Left ventricle myocardium inferior (tissue), 1 donor: ENCODE measurements at regions not wholly inside any gene's neighbourhood (a gene's known extent, or its start where the extent isn't known, plus 50 kb on each side); places are given as distances from the start of the nearest gene placed in this dataset.
"Not testable (repeated sequence)": the region's sequence is repeated elsewhere in the genome, so short reads cannot be mapped to it uniquely, and the experiment has no call there.

Experiments
- DNase-seq: peaks from one replicate; pipeline ENCODE4 v3.0.0-alpha.2; 2020
- H3K27ac ChIP-seq: fragments of 200-600 bp; replicated peaks from 2 replicates; pipeline ENCODE4 v1.8.0; 2021
- H3K27me3 ChIP-seq: fragments of 200-600 bp; 2 replicates; pipeline ENCODE4 v1.8.0; 2021; ENCODE audit warnings: low read depth
- H3K36me3 ChIP-seq: fragments of 200-600 bp; 2 replicates; pipeline ENCODE4 v1.8.0; 2021
- H3K4me1 ChIP-seq: fragments of 200-600 bp; 2 replicates; pipeline ENCODE4 v1.8.0; 2021
- H3K4me3 ChIP-seq: fragments of 200-600 bp; 2 replicates; pipeline ENCODE4 v1.8.0; 2021; ENCODE audit warnings: mild to moderate bottlenecking, moderate library complexity
- H3K9me3 ChIP-seq: fragments of 200-600 bp; replicated peaks from 2 replicates; pipeline ENCODE4 v1.8.0; 2021
- intact Hi-C: fragments of 100-400 bp; cut with micrococcal nuclease; formaldehyde crosslinking; loops from one replicate; pipeline ENCODE4 v1.11.0; 2022
- TF ChIP-seq, protein P1 (sequence below): fragments of 200-600 bp; IDR thresholded peaks from 2 replicates; pipeline ENCODE4 v1.8.0; 2021; ENCODE audit warnings: antibody characterized with exemption, mild to moderate bottlenecking, borderline replicate concordance
- donor health status: DM: no; HTN: yes; CAD: no; lungs with severe emphysema.

DNA sequence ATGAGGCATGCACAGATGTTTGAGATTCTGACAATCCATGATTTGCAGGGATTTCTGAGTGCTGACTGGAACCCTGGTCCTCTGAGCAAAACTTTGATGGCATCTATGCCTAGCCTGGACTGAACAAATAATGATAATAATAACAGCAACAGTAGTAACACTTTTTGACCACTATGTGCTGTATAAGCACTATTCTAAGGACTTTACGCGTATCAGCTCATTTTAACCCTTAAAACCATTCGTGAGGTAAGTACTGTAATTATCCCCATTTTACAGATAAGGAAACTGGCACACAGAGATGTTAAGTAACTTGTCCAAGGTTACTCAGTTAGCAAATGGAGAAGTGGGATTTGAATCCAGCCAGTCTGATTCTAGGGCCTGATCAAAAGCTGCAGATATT, 168.4 kb downstream of the C11orf91 start:
- H3K4me1 ChIP-seq, result no peaks in the 10 kb centered on the region
- no peak overlapping the region for H3K4me3 ChIP-seq
- peaks cover 11% of the 10 kb centered on the region for H3K27me3 ChIP-seq
- peaks cover 23% of the 10 kb centered on the region for H3K9me3 ChIP-seq
- TF ChIP-seq, protein P1, sequence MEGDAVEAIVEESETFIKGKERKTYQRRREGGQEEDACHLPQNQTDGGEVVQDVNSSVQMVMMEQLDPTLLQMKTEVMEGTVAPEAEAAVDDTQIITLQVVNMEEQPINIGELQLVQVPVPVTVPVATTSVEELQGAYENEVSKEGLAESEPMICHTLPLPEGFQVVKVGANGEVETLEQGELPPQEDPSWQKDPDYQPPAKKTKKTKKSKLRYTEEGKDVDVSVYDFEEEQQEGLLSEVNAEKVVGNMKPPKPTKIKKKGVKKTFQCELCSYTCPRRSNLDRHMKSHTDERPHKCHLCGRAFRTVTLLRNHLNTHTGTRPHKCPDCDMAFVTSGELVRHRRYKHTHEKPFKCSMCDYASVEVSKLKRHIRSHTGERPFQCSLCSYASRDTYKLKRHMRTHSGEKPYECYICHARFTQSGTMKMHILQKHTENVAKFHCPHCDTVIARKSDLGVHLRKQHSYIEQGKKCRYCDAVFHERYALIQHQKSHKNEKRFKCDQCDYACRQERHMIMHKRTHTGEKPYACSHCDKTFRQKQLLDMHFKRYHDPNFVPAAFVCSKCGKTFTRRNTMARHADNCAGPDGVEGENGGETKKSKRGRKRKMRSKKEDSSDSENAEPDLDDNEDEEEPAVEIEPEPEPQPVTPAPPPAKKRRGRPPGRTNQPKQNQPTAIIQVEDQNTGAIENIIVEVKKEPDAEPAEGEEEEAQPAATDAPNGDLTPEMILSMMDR, result no peak
- no peak for DNase-seq
- intact Hi-C loops, result no loop called here
- no peak overlapping the region for H3K27ac ChIP-seq
- no peaks in the 10 kb centered on the region for H3K36me3 ChIP-seq

- Histone ChIP-seq H3K4me3 (no peak overlapping the region), H3K27ac (no peak overlapping the region), H3K27me3 (peaks cover 6% of the 10 kb centered on the region), H3K9me3 (peaks cover 28% of the 10 kb centered on the region), H3K36me3 (no peaks in the 10 kb centered on the region), H3K4me1 (no peaks in the 10 kb centered on the region)
- DNase-seq, result no peak
- intact Hi-C loops, result no loop called here
- TF ChIP-seq, protein P1, result no peak
Observed at GRCh38 chr11:33531743-33532181, 168.9 kb downstream of the C11orf91 start.

- H3K4me3 ChIP-seq, result no peak overlapping the region
- no peak overlapping the region for H3K27ac ChIP-seq
- H3K27me3 ChIP-seq, result no peaks in the 10 kb centered on the region
- no peaks in the 10 kb centered on the region for H3K36me3 ChIP-seq
- intact Hi-C loops, result no loop called here
- no peaks in the 10 kb centered on the region for H3K4me1 ChIP-seq
- no peak for DNase-seq
- TF ChIP-seq, protein P1, result no peak
- peaks cover 36% of the 10 kb centered on the region for H3K9me3 ChIP-seq
Observed at GRCh38 chr11:33530815-33531214, 169.8 kb downstream of the C11orf91 start.

GRCh38 chr11:33529461-33529860, 171.2 kb downstream of the C11orf91 start:
- TF ChIP-seq, protein P1, result no peak
- intact Hi-C loops, result no loop called here
- no peak for DNase-seq

GRCh38 chr11:33527738-33528137, 172.9 kb downstream of the C11orf91 start:
- H3K36me3 ChIP-seq, H3K27ac ChIP-seq, H3K4me3 ChIP-seq, DNase-seq, H3K4me1 ChIP-seq, H3K27me3 ChIP-seq, intact Hi-C loops: not testable (repeated sequence)
- H3K9me3 ChIP-seq, result peaks cover 28% of the 10 kb centered on the region

More at GRCh38 chr11:33529461-33529860, 171.2 kb downstream of the C11orf91 start:
- H3K27ac ChIP-seq, result no peak overlapping the region
- peaks cover 29% of the 10 kb centered on the region for H3K9me3 ChIP-seq
- H3K4me1 ChIP-seq, result no peaks in the 10 kb centered on the region
- H3K36me3 ChIP-seq, result no peaks in the 10 kb centered on the region
- peaks cover 8% of the 10 kb centered on the region for H3K27me3 ChIP-seq
- no peak overlapping the region for H3K4me3 ChIP-seq

GRCh38 chr11:33525789-33526188, 174.8 kb downstream of the C11orf91 start:
- Histone ChIP-seq H3K27me3 (peaks cover 8% of the 10 kb centered on the region), H3K36me3 (no peaks in the 10 kb centered on the region), H3K27ac (no peak overlapping the region), H3K4me3 (no peak overlapping the region), H3K9me3 (peaks cover 28% of the 10 kb centered on the region), H3K4me1 (no peaks in the 10 kb centered on the region)
- intact Hi-C loops, result no loop called here
- TF ChIP-seq, protein P1, result no peak
- no peak for DNase-seq
